Colonic mucosa (tissue), 4 donors: ENCODE measurements at regions not wholly inside any gene's neighbourhood (a gene's known extent, or its start where the extent isn't known, plus 50 kb on each side); places are given as distances from the start of the nearest gene placed in this dataset.

Experiments
- DNase-seq: peaks from one replicate; pipeline ENCODE4 v3.0.0-alpha.2; 2020
- H3K27ac ChIP-seq: fragments of 200-600 bp; one replicate; pipeline ENCODE4 v1.8.0; 2021
- H3K27me3 ChIP-seq: fragments of 200-600 bp; one replicate; pipeline ENCODE4 v1.8.0; 2021
- H3K36me3 ChIP-seq: fragments of 200-600 bp; one replicate; pipeline ENCODE4 v1.8.0; 2021
- H3K4me1 ChIP-seq: fragments of 200-600 bp; one replicate; pipeline ENCODE4 v1.8.0; 2021; ENCODE audit warnings: mild to moderate bottlenecking
- H3K4me3 ChIP-seq: fragments of 200-600 bp; one replicate; pipeline ENCODE4 v1.8.0; 2021
- H3K9ac ChIP-seq, 2 donors: one replicate each; pipeline ENCODE4 v1.7.0; 2013; ENCODE audit warnings: control low read depth in 2 of 2, low read depth in 2 of 2, low read length in 2 of 2
- H3K9me3 ChIP-seq: fragments of 200-600 bp; one replicate; pipeline ENCODE4 v1.8.0; 2021
- CTCF ChIP-seq: fragments of 200-600 bp; IDR thresholded peaks from one replicate; pipeline ENCODE4 v1.8.0; 2022; ENCODE audit warnings: antibody characterized with exemption, mild to moderate bottlenecking
- intact Hi-C: fragments of 100-400 bp; cut with DNase I; formaldehyde crosslinking; loops from one replicate; pipeline ENCODE4 v1.14.1; 2022
- donor health status: healthy.
- donor health status: DM: no; HTN: no; CAD: no.
- donor health status: DM: no; HTN: no; CAD: no.

- no peak for DNase-seq
- H3K9ac ChIP-seq = no peak overlapping the region
- H3K27me3 ChIP-seq = no peaks in the 10 kb centered on the region
- intact Hi-C loops = no loop called here
- H3K4me1 ChIP-seq = no peaks in the 10 kb centered on the region
- no peaks in the 10 kb centered on the region for H3K9me3 ChIP-seq
- no peak overlapping the region for H3K27ac ChIP-seq
- H3K36me3 ChIP-seq = no peaks in the 10 kb centered on the region
- TF ChIP-seq CTCF = no peak
- H3K4me3 ChIP-seq = no peak overlapping the region
These were observed 706.7 kb downstream of the RERGL start for GRCh38 chr12:17383321-17383720.

GRCh38 chr12:17381211-17381610 is 708.8 kb downstream of the RERGL start:
- intact Hi-C loops = no loop called here
- Histone ChIP-seq H3K36me3 (no peaks in the 10 kb centered on the region), H3K4me1 (no peaks in the 10 kb centered on the region), H3K9me3 (no peaks in the 10 kb centered on the region), H3K27ac (no peak overlapping the region), H3K9ac (no peak overlapping the region), H3K4me3 (no peak overlapping the region), H3K27me3 (no peaks in the 10 kb centered on the region)
- no peak for TF ChIP-seq CTCF
- no peak for DNase-seq

- TF ChIP-seq CTCF = no peak
- intact Hi-C loops = no loop called here
- Histone ChIP-seq H3K27ac (no peak overlapping the region), H3K36me3 (no peaks in the 10 kb centered on the region), H3K9me3 (no peaks in the 10 kb centered on the region), H3K27me3 (no peaks in the 10 kb centered on the region), H3K9ac (no peak overlapping the region), H3K4me1 (no peaks in the 10 kb centered on the region), H3K4me3 (no peak overlapping the region)
- no peak for DNase-seq
These were observed 717.5 kb downstream of the RERGL start for GRCh38 chr12:17372508-17372907.

GRCh38 chr12:17371491-17372215 is 718.3 kb downstream of the RERGL start:
- intact Hi-C loops = no loop called here
- H3K27ac ChIP-seq = no peak overlapping the region
- H3K4me3 ChIP-seq = no peak overlapping the region
- H3K9ac ChIP-seq = no peak overlapping the region
- no peaks in the 10 kb centered on the region for H3K4me1 ChIP-seq
- no peak for DNase-seq
- no peaks in the 10 kb centered on the region for H3K36me3 ChIP-seq
- no peaks in the 10 kb centered on the region for H3K27me3 ChIP-seq
- H3K9me3 ChIP-seq = no peaks in the 10 kb centered on the region
- no peak for TF ChIP-seq CTCF

GRCh38 chr12:17370621-17371020 is 719.4 kb downstream of the RERGL start:
- Histone ChIP-seq H3K27me3 (no peaks in the 10 kb centered on the region), H3K4me3 (no peak overlapping the region), H3K27ac (no peak overlapping the region), H3K9ac (no peak overlapping the region), H3K4me1 (no peaks in the 10 kb centered on the region), H3K36me3 (no peaks in the 10 kb centered on the region), H3K9me3 (no peaks in the 10 kb centered on the region)
- no peak for TF ChIP-seq CTCF
- no peak for DNase-seq
- intact Hi-C loops = no loop called here
